MCF 10A (cell line): ENCODE measurements at regions not wholly inside any gene's neighbourhood (a gene's known extent, or its start where the extent isn't known, plus 50 kb on each side); places are given as distances from the start of the nearest gene placed in this dataset.

Source experiments
- BruUV-seq: library from RNA; stranded (reverse); fragments of 400-500 nt; replicated peaks from 2 replicates; lab custom pipeline; 2021; lab: Mats Ljungman, UMichigan
- CTCF ChIA-PET: fragments of 300-600 bp; sonication (Branson Sonifier 250); formaldehyde crosslinking; extraction: SDS; loops from one replicate; lab custom pipeline; 2021; ENCODE audit warnings: antibody characterized with exemption, inconsistent platforms; lab: Yijun Ruan, JAX
- POLR2A ChIA-PET: fragments of 300-600, 350-650 bp; sonication (Branson Sonifier 250); formaldehyde crosslinking; extraction: SDS; loops from one replicate; lab custom pipeline; 2020; ENCODE audit warnings: antibody characterized with exemption, inconsistent platforms; lab: Yijun Ruan, JAX
- DNase-seq: peaks from one replicate; pipeline ENCODE4 v3.0.0-alpha.2; 2018; ENCODE audit not compliant: unreplicated experiment
- H3K27ac Mint-ChIP-seq: one replicate; pipeline ENCODE4 v1.8.0; 2022; ENCODE audit warnings: mild to moderate bottlenecking, low read depth, mixed read lengths; ENCODE audit not compliant: unreplicated experiment
- H3K27me3 Mint-ChIP-seq: one replicate; pipeline ENCODE4 v1.8.0; 2022; ENCODE audit warnings: mixed read lengths; ENCODE audit not compliant: insufficient read depth, unreplicated experiment
- H3K36me3 Mint-ChIP-seq: one replicate; pipeline ENCODE4 v1.8.0; 2022; ENCODE audit warnings: mild to moderate bottlenecking, moderate library complexity, mixed read lengths; ENCODE audit not compliant: insufficient read depth, unreplicated experiment
- H3K4me1 Mint-ChIP-seq: one replicate; pipeline ENCODE4 v1.8.0; 2022; ENCODE audit warnings: mixed read lengths; ENCODE audit not compliant: insufficient read depth, unreplicated experiment
- H3K4me3 Mint-ChIP-seq: one replicate; pipeline ENCODE4 v1.8.0; 2022; ENCODE audit warnings: mild to moderate bottlenecking, moderate library complexity, mixed read lengths; ENCODE audit not compliant: unreplicated experiment
- H3K9me3 Mint-ChIP-seq: one replicate; pipeline ENCODE4 v1.8.0; 2022; ENCODE audit warnings: mixed read lengths; ENCODE audit not compliant: unreplicated experiment
- intact Hi-C: fragments of 100-400 bp; cut with micrococcal nuclease; formaldehyde crosslinking; loops from 2 replicates; pipeline ENCODE4 v1.14.1; 2022
- TF ChIP-seq, protein P1 (sequence below): fragments of 200-600 bp; IDR thresholded peaks from one replicate; pipeline ENCODE4 v1.8.0; 2022; ENCODE audit warnings: antibody characterized with exemption, mild to moderate bottlenecking; ENCODE audit not compliant: unreplicated experiment

DNA sequence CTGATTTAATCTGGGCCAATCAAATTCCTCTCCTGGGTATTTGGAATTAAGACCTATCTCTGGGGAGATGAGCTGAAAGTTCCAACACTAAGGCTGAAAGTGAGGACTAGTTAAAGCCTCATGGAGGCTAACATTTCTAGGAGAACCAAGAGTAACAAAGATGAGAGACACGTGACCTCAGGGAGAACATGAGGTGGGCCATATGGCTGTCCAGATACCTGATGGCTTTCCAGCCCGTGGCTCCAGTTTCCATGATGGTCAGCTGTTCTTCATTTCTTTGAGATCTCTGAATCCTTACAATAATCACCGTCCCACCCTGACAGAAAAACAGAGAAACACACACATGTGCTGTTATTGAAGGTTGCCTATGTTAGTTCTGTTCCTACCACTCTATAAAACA, 66.1 kb downstream of the LEPR start:
- no peak for DNase-seq
- CTCF ChIA-PET = interaction anchor here (0.6 to 1.3 kb wide), 4 partner anchors 11 to 1240 kb away, joined by 3 read pairs; no protein-coding TSS in a partner anchor
- TF ChIP-seq, protein P1, sequence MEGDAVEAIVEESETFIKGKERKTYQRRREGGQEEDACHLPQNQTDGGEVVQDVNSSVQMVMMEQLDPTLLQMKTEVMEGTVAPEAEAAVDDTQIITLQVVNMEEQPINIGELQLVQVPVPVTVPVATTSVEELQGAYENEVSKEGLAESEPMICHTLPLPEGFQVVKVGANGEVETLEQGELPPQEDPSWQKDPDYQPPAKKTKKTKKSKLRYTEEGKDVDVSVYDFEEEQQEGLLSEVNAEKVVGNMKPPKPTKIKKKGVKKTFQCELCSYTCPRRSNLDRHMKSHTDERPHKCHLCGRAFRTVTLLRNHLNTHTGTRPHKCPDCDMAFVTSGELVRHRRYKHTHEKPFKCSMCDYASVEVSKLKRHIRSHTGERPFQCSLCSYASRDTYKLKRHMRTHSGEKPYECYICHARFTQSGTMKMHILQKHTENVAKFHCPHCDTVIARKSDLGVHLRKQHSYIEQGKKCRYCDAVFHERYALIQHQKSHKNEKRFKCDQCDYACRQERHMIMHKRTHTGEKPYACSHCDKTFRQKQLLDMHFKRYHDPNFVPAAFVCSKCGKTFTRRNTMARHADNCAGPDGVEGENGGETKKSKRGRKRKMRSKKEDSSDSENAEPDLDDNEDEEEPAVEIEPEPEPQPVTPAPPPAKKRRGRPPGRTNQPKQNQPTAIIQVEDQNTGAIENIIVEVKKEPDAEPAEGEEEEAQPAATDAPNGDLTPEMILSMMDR = no peak
- Mint-ChIP-seq H3K4me3 (no peak overlapping the region), H3K36me3 (no peaks in the 10 kb centered on the region), H3K9me3 (no peaks in the 10 kb centered on the region), H3K27me3 (no peaks in the 10 kb centered on the region), H3K4me1 (no peaks in the 10 kb centered on the region), H3K27ac (no peak overlapping the region)
- intact Hi-C loops = no loop called here
- POLR2A ChIA-PET = interaction anchor here (0.6 kb wide), 1 partner anchor 245 kb away, joined by 4 read pairs; no protein-coding TSS in a partner anchor
- BruUV-seq = no TSS peak

DNA sequence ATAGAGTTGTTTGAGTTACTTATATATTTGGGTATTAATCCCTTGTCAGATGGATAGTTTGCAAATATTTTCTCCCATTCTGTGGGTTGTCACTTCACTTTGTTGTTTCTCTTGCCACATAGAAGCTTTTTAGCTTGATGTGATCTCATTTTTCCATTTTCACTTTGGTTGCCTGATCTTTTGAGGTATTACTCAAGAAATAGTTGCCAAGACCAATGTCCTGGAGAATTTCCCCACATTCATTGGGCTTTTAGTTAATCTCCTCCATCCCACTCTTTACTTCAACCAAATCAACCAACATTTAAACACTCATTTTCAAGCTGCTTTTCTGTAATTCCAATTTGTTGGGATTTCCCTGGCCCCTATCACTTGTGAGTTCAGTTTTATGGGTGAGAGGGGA, 69.0 kb downstream of the LEPR start:
- Mint-ChIP-seq H3K36me3 (no peaks in the 10 kb centered on the region), H3K4me1 (no peaks in the 10 kb centered on the region), H3K27ac (peak overlapping the region; percentile 29), H3K4me3 (no peak overlapping the region), H3K9me3 (no peaks in the 10 kb centered on the region), H3K27me3 (no peaks in the 10 kb centered on the region)
- DNase-seq = no peak
- no TSS peak for BruUV-seq
- TF ChIP-seq, protein P1 = no peak
- ChIA-PET CTCF (interaction anchor here (0.6 kb wide), 1 partner anchor 253 kb away, joined by 3 read pairs; no protein-coding TSS in a partner anchor), POLR2A (no interaction called here)
- intact Hi-C loops = no loop called here

DNA sequence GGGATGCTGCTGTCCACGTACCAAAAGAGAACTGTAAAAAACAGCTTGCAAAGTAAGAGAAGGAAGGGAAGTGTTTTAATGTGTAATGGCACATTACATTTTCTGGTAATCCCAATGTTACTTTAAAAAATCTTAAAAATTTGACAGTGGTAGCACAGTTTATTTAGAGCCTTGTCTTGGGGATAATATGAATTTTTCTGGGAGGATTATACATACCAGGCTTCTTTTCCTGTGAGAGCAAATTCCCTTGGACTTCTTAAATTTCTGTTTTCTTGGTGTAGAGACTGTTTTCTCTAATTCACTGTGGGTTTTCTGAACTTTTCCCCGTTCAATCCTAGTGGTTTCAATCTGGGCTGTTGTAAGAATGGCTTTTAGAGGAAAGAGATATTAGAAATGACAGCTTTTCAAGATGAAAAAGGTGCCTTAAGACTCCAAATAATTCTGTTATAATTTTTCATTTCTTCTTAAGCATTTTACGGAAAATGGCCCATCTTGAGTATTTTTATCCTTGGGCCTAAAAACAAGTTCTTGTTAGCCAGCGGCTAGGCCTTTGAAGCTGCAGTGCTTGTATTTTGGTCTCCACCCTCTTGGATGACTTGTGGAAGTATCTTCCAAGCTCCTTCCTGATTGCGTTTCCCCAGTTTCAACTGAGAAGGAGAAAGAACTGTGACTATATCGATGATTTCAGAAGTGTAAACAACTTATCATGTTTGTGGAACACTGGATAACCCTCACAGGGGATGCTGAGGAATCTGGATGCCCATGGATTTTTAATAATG, 70.0 kb downstream of the LEPR start:
- no peaks in the 10 kb centered on the region for H3K27me3 Mint-ChIP-seq
- H3K36me3 Mint-ChIP-seq = no peaks in the 10 kb centered on the region
- no peaks in the 10 kb centered on the region for H3K9me3 Mint-ChIP-seq
- H3K4me3 Mint-ChIP-seq = no peak overlapping the region
- CTCF ChIA-PET = no interaction called here
- TF ChIP-seq, protein P1 = no peak
- no peak for DNase-seq
- intact Hi-C loops = no loop called here
- POLR2A ChIA-PET = interaction anchor here (0.6 kb wide), 1 partner anchor 200 kb away, joined by 3 read pairs; no protein-coding TSS in a partner anchor
- no peaks in the 10 kb centered on the region for H3K4me1 Mint-ChIP-seq
- no TSS peak for BruUV-seq
- no peak overlapping the region for H3K27ac Mint-ChIP-seq

DNA sequence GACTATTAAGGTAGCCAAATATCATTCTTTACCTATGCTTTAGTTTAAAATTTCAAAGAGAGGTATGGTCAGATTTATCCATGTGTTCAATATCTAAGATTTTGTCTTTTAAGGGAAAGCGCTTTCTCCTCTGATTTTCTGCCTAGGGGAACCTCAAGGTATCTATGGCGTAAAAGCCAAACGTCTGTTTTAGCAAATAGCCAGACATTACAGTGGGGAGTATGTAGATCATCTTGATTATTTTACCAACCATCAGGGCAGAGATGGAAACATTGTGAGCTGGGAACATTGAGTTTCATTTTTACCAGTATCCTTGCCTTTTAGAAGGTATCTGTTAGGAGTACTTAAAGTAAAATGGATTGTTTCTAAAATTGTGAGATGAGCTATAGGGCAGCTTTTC, 71.0 kb downstream of the LEPR start:
- CTCF ChIA-PET = interaction anchor here (0.6 to 1.0 kb wide), 2 partner anchors 24 to 32 kb away, joined by 3 read pairs; no protein-coding TSS in a partner anchor
- BruUV-seq = no TSS peak
- POLR2A ChIA-PET = no interaction called here

More for the DNA sequence above, 71.0 kb downstream of the LEPR start:
- H3K27ac Mint-ChIP-seq = no peak overlapping the region
- intact Hi-C loops = no loop called here
- no peak overlapping the region for H3K4me3 Mint-ChIP-seq
- no peaks in the 10 kb centered on the region for H3K9me3 Mint-ChIP-seq
- H3K36me3 Mint-ChIP-seq = no peaks in the 10 kb centered on the region
- no peak for DNase-seq
- TF ChIP-seq, protein P1 = no peak
- H3K4me1 Mint-ChIP-seq = no peaks in the 10 kb centered on the region
- no peaks in the 10 kb centered on the region for H3K27me3 Mint-ChIP-seq
